Brain microvascular endothelial cell (primary cell): ENCODE measurements at regions not wholly inside any gene's neighbourhood (a gene's known extent, or its start where the extent isn't known, plus 50 kb on each side); places are given as distances from the start of the nearest gene placed in this dataset.

Experiments
- DNase-seq: peaks from one replicate; pipeline ENCODE4 v3.0.0-alpha.2; 2020
- H3K27ac ChIP-seq: fragments of 250-450 bp; sonication (Bioruptor Pico); 2 replicates; pipeline ENCODE4 v1.5.1; 2020; ENCODE audit warnings: mild to moderate bottlenecking, moderate library complexity
- H3K27me3 ChIP-seq: fragments of 250-450 bp; sonication (Bioruptor Pico); replicated peaks from 2 replicates; pipeline ENCODE4 v1.5.1; 2020; ENCODE audit warnings: mild to moderate bottlenecking
- H3K36me3 ChIP-seq: fragments of 250-450 bp; sonication (Bioruptor Pico); replicated peaks from 2 replicates; pipeline ENCODE4 v1.5.1; 2020; ENCODE audit warnings: mild to moderate bottlenecking
- H3K4me3 ChIP-seq: 2 replicates; pipeline ENCODE4 v1.5.1; 2011; ENCODE audit warnings: low read depth, mild to moderate bottlenecking, control low read depth, low read length, moderate library complexity
- CTCF ChIP-seq: IDR thresholded peaks from 2 replicates; pipeline ENCODE4 v1.5.1; 2011; ENCODE audit warnings: low read depth, mild to moderate bottlenecking, moderate library complexity, low read length, control low read depth, inconsistent platforms; ENCODE audit errors: missing control alignments
- in situ Hi-C: cut with HindIII; loops from 2 replicates; pipeline ENCODE4 v1.10.0; 2017; ENCODE audit warnings: low sequenced_read_pairs, low pct_ligation_motif_present

DNA sequence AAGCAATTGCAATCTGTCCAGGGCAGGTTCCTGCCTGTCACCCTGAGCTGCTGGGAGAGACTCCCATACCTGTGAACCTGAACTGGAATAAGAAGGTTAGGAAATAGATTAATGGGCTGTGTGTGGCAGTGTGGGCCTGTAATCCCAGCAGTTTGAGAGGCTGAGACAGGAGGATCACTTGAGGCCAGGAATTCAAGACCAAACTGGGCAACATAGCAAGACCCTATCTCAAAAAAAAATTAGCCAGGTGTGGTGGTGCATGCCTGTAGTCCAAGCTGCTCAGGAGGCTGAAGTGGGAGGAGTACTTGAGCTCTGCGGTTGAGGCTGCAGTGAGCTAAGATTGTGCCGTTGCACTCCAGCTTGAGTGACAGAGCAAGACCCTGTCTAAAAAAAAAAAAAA is 127.7 kb upstream of the DSEL start:
- Histone ChIP-seq H3K4me3 (no peak overlapping the region), H3K27ac (no peak overlapping the region), H3K36me3 (no peaks in the 10 kb centered on the region), H3K27me3 (no peaks in the 10 kb centered on the region)
- in situ Hi-C loops, result no loop called here
- TF ChIP-seq CTCF, result no peak
- no peak for DNase-seq

GRCh38 chr18:67639872-67640271 is 123.4 kb upstream of the DSEL start:
- TF ChIP-seq CTCF, result no peak
- Histone ChIP-seq H3K27me3 (no peaks in the 10 kb centered on the region), H3K36me3 (no peaks in the 10 kb centered on the region), H3K27ac (no peak overlapping the region), H3K4me3 (no peak overlapping the region)
- DNase-seq, result no peak
- in situ Hi-C loops, result no loop called here

GRCh38 chr18:67636597-67637385 is 120.3 kb upstream of the DSEL start:
- in situ Hi-C loops, result no loop called here
- DNase-seq, result no peak
- TF ChIP-seq CTCF, result no peak
- Histone ChIP-seq H3K27ac (no peak overlapping the region), H3K27me3 (no peaks in the 10 kb centered on the region), H3K36me3 (no peaks in the 10 kb centered on the region), H3K4me3 (no peak overlapping the region)

DNA sequence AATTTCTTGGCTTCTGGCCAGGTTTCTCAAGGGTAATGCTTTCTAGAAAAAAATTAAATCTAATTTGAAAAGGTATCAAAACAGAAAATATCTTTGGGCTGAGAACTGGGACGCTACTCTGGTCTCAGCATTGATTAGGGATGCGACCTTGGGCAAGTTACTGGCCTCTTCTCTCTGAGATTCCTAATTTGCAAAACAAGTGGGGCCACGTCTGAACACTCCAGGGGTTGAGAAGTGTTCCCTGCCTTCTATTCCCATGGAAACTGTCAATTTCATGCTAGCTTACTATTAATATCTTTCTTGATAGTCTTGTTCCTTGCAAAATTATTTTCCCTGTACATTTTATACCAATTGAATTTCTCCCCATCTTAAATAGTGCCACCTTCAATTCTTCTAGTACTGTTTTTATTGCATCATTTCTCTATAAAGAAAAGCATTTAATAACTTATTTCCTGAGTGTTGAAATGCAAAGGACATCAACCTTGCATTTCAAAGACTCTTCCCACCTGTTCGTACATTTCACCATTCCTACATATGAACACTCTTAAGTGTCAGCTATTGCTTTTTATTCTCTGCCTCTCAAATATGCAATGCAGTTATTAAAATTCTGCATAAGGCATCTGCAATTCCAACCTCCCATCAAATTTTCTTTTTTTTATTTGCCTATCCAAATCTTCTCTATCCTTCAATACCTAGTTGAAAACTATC is 118.3 kb upstream of the DSEL start:
- in situ Hi-C loops, result no loop called here
- no peak for TF ChIP-seq CTCF
- H3K4me3 ChIP-seq, result no peak overlapping the region
- no peaks in the 10 kb centered on the region for H3K27me3 ChIP-seq
- H3K27ac ChIP-seq, result no peak overlapping the region
- no peak for DNase-seq
- H3K36me3 ChIP-seq, result no peaks in the 10 kb centered on the region

DNA sequence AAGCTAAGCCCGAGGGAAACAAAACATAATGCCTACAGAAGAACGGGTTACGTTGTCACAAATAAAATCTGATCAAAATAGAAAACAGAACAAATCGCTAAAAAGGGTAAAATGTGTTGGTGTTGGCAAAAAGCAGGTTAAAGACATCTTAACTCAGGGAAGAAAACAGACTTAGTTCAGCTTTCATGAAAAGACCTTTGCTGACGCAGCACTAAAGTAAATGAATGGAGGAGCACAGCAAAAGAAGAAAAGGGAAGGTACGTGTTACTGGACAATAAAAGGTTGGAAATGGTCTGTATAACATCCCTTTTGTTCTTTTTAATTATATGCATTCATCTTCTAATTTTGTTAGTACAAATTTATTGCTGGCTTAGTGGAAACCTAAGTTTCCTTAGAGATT is 117.4 kb upstream of the DSEL start:
- no peak overlapping the region for H3K27ac ChIP-seq
- H3K4me3 ChIP-seq, result no peak overlapping the region
- no peak for DNase-seq
- no peak for TF ChIP-seq CTCF
- H3K36me3 ChIP-seq, result no peaks in the 10 kb centered on the region
- in situ Hi-C loops, result no loop called here
- H3K27me3 ChIP-seq, result no peaks in the 10 kb centered on the region
